MCF 10A (cell line): ENCODE measurements at regions not wholly inside any gene's neighbourhood (a gene's known extent, or its start where the extent isn't known, plus 50 kb on each side); places are given as distances from the start of the nearest gene placed in this dataset.

Experiments
- BruUV-seq: library from RNA; stranded (reverse); fragments of 400-500 nt; replicated peaks from 2 replicates; lab custom pipeline; 2021; lab: Mats Ljungman, UMichigan
- CTCF ChIA-PET: fragments of 300-600 bp; sonication (Branson Sonifier 250); formaldehyde crosslinking; extraction: SDS; loops from one replicate; lab custom pipeline; 2021; ENCODE audit warnings: antibody characterized with exemption, inconsistent platforms; lab: Yijun Ruan, JAX
- POLR2A ChIA-PET: fragments of 300-600, 350-650 bp; sonication (Branson Sonifier 250); formaldehyde crosslinking; extraction: SDS; loops from one replicate; lab custom pipeline; 2020; ENCODE audit warnings: antibody characterized with exemption, inconsistent platforms; lab: Yijun Ruan, JAX
- DNase-seq: peaks from one replicate; pipeline ENCODE4 v3.0.0-alpha.2; 2018; ENCODE audit not compliant: unreplicated experiment
- H3K27ac Mint-ChIP-seq: one replicate; pipeline ENCODE4 v1.8.0; 2022; ENCODE audit warnings: mild to moderate bottlenecking, low read depth, mixed read lengths; ENCODE audit not compliant: unreplicated experiment
- H3K27me3 Mint-ChIP-seq: one replicate; pipeline ENCODE4 v1.8.0; 2022; ENCODE audit warnings: mixed read lengths; ENCODE audit not compliant: insufficient read depth, unreplicated experiment
- H3K36me3 Mint-ChIP-seq: one replicate; pipeline ENCODE4 v1.8.0; 2022; ENCODE audit warnings: mild to moderate bottlenecking, moderate library complexity, mixed read lengths; ENCODE audit not compliant: insufficient read depth, unreplicated experiment
- H3K4me1 Mint-ChIP-seq: one replicate; pipeline ENCODE4 v1.8.0; 2022; ENCODE audit warnings: mixed read lengths; ENCODE audit not compliant: insufficient read depth, unreplicated experiment
- H3K4me3 Mint-ChIP-seq: one replicate; pipeline ENCODE4 v1.8.0; 2022; ENCODE audit warnings: mild to moderate bottlenecking, moderate library complexity, mixed read lengths; ENCODE audit not compliant: unreplicated experiment
- H3K9me3 Mint-ChIP-seq: one replicate; pipeline ENCODE4 v1.8.0; 2022; ENCODE audit warnings: mixed read lengths; ENCODE audit not compliant: unreplicated experiment
- intact Hi-C: fragments of 100-400 bp; cut with micrococcal nuclease; formaldehyde crosslinking; loops from 2 replicates; pipeline ENCODE4 v1.14.1; 2022
- TF ChIP-seq, protein P1 (sequence below): fragments of 200-600 bp; IDR thresholded peaks from one replicate; pipeline ENCODE4 v1.8.0; 2022; ENCODE audit warnings: antibody characterized with exemption, mild to moderate bottlenecking; ENCODE audit not compliant: unreplicated experiment

GRCh38 chr7:25952261-25953057 is 199.5 kb upstream of the NFE2L3 start:
- ChIA-PET CTCF (interaction anchor here (1.0 kb wide), 1 partner anchor 131 kb away, joined by 7 read pairs; no protein-coding TSS in a partner anchor), POLR2A (interaction anchor here (0.7 to 1.2 kb wide), 4 partner anchors 12 to 246 kb away, joined by 3 to 7 read pairs (median 5); no protein-coding TSS in a partner anchor)
- Mint-ChIP-seq H3K4me3 (no peak overlapping the region), H3K4me1 (peaks cover 10% of the 10 kb centered on the region), H3K36me3 (peaks cover 5% of the 10 kb centered on the region), H3K27me3 (peaks cover 18% of the 10 kb centered on the region), H3K27ac (no peak overlapping the region), H3K9me3 (peaks cover 7% of the 10 kb centered on the region)
- intact Hi-C loops, result loop anchor here (5.0 kb wide), 2 partner anchors 110 to 245 kb away; no protein-coding TSS in a partner anchor
- TF ChIP-seq, protein P1, sequence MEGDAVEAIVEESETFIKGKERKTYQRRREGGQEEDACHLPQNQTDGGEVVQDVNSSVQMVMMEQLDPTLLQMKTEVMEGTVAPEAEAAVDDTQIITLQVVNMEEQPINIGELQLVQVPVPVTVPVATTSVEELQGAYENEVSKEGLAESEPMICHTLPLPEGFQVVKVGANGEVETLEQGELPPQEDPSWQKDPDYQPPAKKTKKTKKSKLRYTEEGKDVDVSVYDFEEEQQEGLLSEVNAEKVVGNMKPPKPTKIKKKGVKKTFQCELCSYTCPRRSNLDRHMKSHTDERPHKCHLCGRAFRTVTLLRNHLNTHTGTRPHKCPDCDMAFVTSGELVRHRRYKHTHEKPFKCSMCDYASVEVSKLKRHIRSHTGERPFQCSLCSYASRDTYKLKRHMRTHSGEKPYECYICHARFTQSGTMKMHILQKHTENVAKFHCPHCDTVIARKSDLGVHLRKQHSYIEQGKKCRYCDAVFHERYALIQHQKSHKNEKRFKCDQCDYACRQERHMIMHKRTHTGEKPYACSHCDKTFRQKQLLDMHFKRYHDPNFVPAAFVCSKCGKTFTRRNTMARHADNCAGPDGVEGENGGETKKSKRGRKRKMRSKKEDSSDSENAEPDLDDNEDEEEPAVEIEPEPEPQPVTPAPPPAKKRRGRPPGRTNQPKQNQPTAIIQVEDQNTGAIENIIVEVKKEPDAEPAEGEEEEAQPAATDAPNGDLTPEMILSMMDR, result no peak
- DNase-seq, result no peak
- BruUV-seq, result no TSS peak

GRCh38 chr7:25953859-25954258 is 198.1 kb upstream of the NFE2L3 start:
- peaks cover 5% of the 10 kb centered on the region for H3K4me1 Mint-ChIP-seq
- no peak overlapping the region for H3K27ac Mint-ChIP-seq
- CTCF ChIA-PET, result no interaction called here
- peaks cover 5% of the 10 kb centered on the region for H3K36me3 Mint-ChIP-seq
- no peak for DNase-seq
- intact Hi-C loops, result loop anchor here (5.0 kb wide), 2 partner anchors 108 to 243 kb away; no protein-coding TSS in a partner anchor
- TF ChIP-seq, protein P1, result no peak
- no TSS peak for BruUV-seq
- peaks cover 18% of the 10 kb centered on the region for H3K27me3 Mint-ChIP-seq
- peaks cover 7% of the 10 kb centered on the region for H3K9me3 Mint-ChIP-seq
- no peak overlapping the region for H3K4me3 Mint-ChIP-seq
- POLR2A ChIA-PET, result no interaction called here

DNA sequence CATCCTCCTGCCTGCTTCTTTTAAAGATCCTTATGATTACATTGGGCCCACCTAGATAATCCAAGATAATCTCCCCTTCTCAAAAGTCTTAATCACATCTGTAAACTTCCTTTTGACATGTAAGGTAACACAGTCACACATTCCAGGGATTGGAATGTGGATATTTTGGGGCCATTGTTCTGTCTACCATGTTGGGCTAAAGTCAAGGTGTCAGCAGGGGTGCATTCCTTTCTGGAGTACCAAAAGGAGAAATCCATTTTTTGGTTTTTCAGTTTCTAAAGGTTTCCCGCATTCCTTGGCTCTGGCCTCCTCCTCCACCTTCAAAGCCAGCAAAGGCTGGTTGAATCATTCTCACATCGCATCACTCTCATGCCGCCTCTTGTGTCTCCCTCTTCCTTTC is 197.6 kb upstream of the NFE2L3 start:
- H3K27ac Mint-ChIP-seq, result no peak overlapping the region
- no peak overlapping the region for H3K4me3 Mint-ChIP-seq
- BruUV-seq, result no TSS peak
- H3K9me3 Mint-ChIP-seq, result peaks cover 7% of the 10 kb centered on the region
- TF ChIP-seq, protein P1, result no peak
- no peaks in the 10 kb centered on the region for H3K4me1 Mint-ChIP-seq
- DNase-seq, result no peak
- intact Hi-C loops, result loop anchor here (5.0 kb wide), 2 partner anchors 108 to 243 kb away; no protein-coding TSS in a partner anchor
- CTCF ChIA-PET, result no interaction called here
- H3K36me3 Mint-ChIP-seq, result peaks cover 5% of the 10 kb centered on the region
- H3K27me3 Mint-ChIP-seq, result peaks cover 18% of the 10 kb centered on the region
- POLR2A ChIA-PET, result no interaction called here

- peaks cover 9% of the 10 kb centered on the region for H3K36me3 Mint-ChIP-seq
- H3K4me3 Mint-ChIP-seq, result no peak overlapping the region
- intact Hi-C loops, result no loop called here
- H3K9me3 Mint-ChIP-seq, result peaks cover 4% of the 10 kb centered on the region
- ChIA-PET POLR2A (interaction anchor here (0.7 to 1.1 kb wide), 2 partner anchors 13 to 19 kb away, joined by 3 read pairs; no protein-coding TSS in a partner anchor), CTCF (interaction anchor here (0.7 to 1.3 kb wide), 3 partner anchors 30 to 50 kb away, joined by 3 to 4 read pairs (median 3); no protein-coding TSS in a partner anchor)
- peaks cover 48% of the 10 kb centered on the region for H3K27me3 Mint-ChIP-seq
- DNase-seq, result no peak
- TF ChIP-seq, protein P1, result no peak
- H3K4me1 Mint-ChIP-seq, result no peaks in the 10 kb centered on the region
- BruUV-seq, result no TSS peak
- no peak overlapping the region for H3K27ac Mint-ChIP-seq
Observed at GRCh38 chr7:25959168-25959734, 192.7 kb upstream of the NFE2L3 start.
